GM12892 (cell line): ENCODE measurements at regions not wholly inside any gene's neighbourhood (a gene's known extent, or its start where the extent isn't known, plus 50 kb on each side); places are given as distances from the start of the nearest gene placed in this dataset.

ENCODE experiments used
- POLR2A ChIP-seq: IDR thresholded peaks from 2 replicates; pipeline ENCODE4 v1.6.1; 2011; ENCODE audit warnings: low read depth, low read length, control low read depth
- POLR2AphosphoS5 ChIP-seq: IDR thresholded peaks from 2 replicates; pipeline ENCODE4 v1.6.1; 2011; ENCODE audit warnings: low read depth, low read length, control low read depth

GRCh38 chr2:120956486-120957156 lies 221.0 kb downstream of the GLI2 start:
- TF ChIP-seq POLR2AphosphoS5 (no peak), POLR2A (no peak)
